CD14-positive monocyte (primary cell): ENCODE measurements at regions not wholly inside any gene's neighbourhood (a gene's known extent, or its start where the extent isn't known, plus 50 kb on each side); places are given as distances from the start of the nearest gene placed in this dataset.

Experiments used
- DNase-seq, 3 donors: peaks; one replicate each; pipeline ENCODE4 v3.0.0-alpha.2; 2011 to 2022
- H2AFZ ChIP-seq: 2 replicates; pipeline ENCODE4 v1.6.0; 2012; ENCODE audit warnings: mild to moderate bottlenecking, low read depth, low read length, inconsistent platforms; ENCODE audit not compliant: insufficient read depth, poor library complexity, severe bottlenecking
- H3K27ac ChIP-seq, 2 donors: 1 replicate in 1 of 2; 2 replicates in 1 of 2; pipeline ENCODE4 v1.5.1; 2012 to 2013; ENCODE audit warnings: low read length in 2 of 2, control low read depth in 1 of 2, inconsistent platforms in 1 of 2, low read depth in 1 of 2, mild to moderate bottlenecking in 1 of 2
- H3K27me3 ChIP-seq, 2 donors: one replicate each; pipeline versions ENCODE4 v1.6.0 to v1.6.1; 2011 to 2013; ENCODE audit warnings: low read length in 2 of 2; ENCODE audit not compliant: control insufficient read depth in 2 of 2, insufficient read depth in 2 of 2
- H3K36me3 ChIP-seq, 2 donors: replicated peaks in 1 of 2; 1 replicate in 1 of 2; 2 replicates in 1 of 2; pipeline versions ENCODE4 v1.5.1 to v1.6.1; 2012 to 2013; ENCODE audit warnings: low read length in 2 of 2, control low read depth in 1 of 2, inconsistent platforms in 1 of 2, mild to moderate bottlenecking in 1 of 2; ENCODE audit not compliant: insufficient read depth in 2 of 2, control insufficient read depth in 1 of 2
- H3K4me1 ChIP-seq, 2 donors: 1 replicate in 1 of 2; 2 replicates in 1 of 2; pipeline versions ENCODE4 v1.5.1 to v1.6.1; 2012 to 2013; ENCODE audit warnings: low read length in 2 of 2, control low read depth in 1 of 2, inconsistent platforms in 1 of 2, mild to moderate bottlenecking in 1 of 2, moderate library complexity in 1 of 2; ENCODE audit not compliant: insufficient read depth in 2 of 2, control insufficient read depth in 1 of 2
- H3K4me2 ChIP-seq: replicated peaks from 2 replicates; pipeline ENCODE3; 2012; ENCODE audit warnings: low read length, moderate library complexity, mild to moderate bottlenecking; ENCODE audit not compliant: poor library complexity, severe bottlenecking; ENCODE audit errors: extremely low read depth
- H3K4me3 ChIP-seq, 3 experiments: fragments of 200-600 bp in 1 of 3; sonication (generic) in 1 of 3; replicated peaks in 1 of 3; 1 replicate in 2 of 3; 2 replicates in 1 of 3; pipeline ENCODE4 v1.5.1; 2011 to 2013; ENCODE audit warnings: low read length in 3 of 3, mild to moderate bottlenecking in 3 of 3, control low read depth in 2 of 3, low read depth in 2 of 3, inconsistent platforms in 1 of 3, moderate library complexity in 1 of 3
- H3K79me2 ChIP-seq: 2 replicates; pipeline ENCODE4 v1.6.0; 2012; ENCODE audit warnings: mild to moderate bottlenecking, control low read depth, inconsistent platforms, low read length, moderate library complexity; ENCODE audit not compliant: insufficient read depth
- H3K9ac ChIP-seq: 2 replicates; pipeline ENCODE4 v1.6.0; 2017; ENCODE audit warnings: low read length, mild to moderate bottlenecking; ENCODE audit not compliant: insufficient read depth, poor library complexity, severe bottlenecking
- H3K9me3 ChIP-seq, 2 donors: replicated peaks in 1 of 2; 1 replicate in 1 of 2; 2 replicates in 1 of 2; pipeline versions ENCODE4 v1.5.1 to v1.6.1; 2012 to 2013; ENCODE audit warnings: low read length in 2 of 2, control low read depth in 1 of 2; ENCODE audit not compliant: control insufficient read depth in 1 of 2, insufficient read depth in 1 of 2
- H4K20me1 ChIP-seq: 2 replicates; pipeline ENCODE4 v1.6.0; 2012; ENCODE audit warnings: mild to moderate bottlenecking, low read length, control low read depth, moderate library complexity; ENCODE audit not compliant: insufficient read depth
- H3K27ac Mint-ChIP-seq, 7 donors: one replicate each; pipeline ENCODE4 v1.8.0; 2020; ENCODE audit warnings: mild to moderate bottlenecking in 7 of 7, mixed read lengths in 7 of 7, moderate library complexity in 6 of 7, inconsistent platforms in 2 of 7
- H3K27me3 Mint-ChIP-seq, 3 donors: one replicate each; pipeline ENCODE4 v1.8.0; 2021 to 2022; ENCODE audit warnings: low read depth in 3 of 3, mild to moderate bottlenecking in 3 of 3, mixed read lengths in 3 of 3, moderate library complexity in 3 of 3, inconsistent platforms in 1 of 3
- H3K36me3 Mint-ChIP-seq, 2 donors: one replicate each; pipeline ENCODE4 v1.8.0; 2020; ENCODE audit warnings: mixed read lengths in 2 of 2, inconsistent platforms in 1 of 2, mild to moderate bottlenecking in 1 of 2
- H3K4me1 Mint-ChIP-seq: one replicate; pipeline ENCODE4 v1.8.0; 2020; ENCODE audit warnings: mild to moderate bottlenecking, mixed read lengths
- H3K4me3 Mint-ChIP-seq, 2 donors: one replicate each; pipeline ENCODE4 v1.8.0; 2020; ENCODE audit warnings: mild to moderate bottlenecking in 2 of 2, mixed read lengths in 2 of 2, moderate library complexity in 1 of 2
- H3K9me3 Mint-ChIP-seq, 7 donors: one replicate each; pipeline ENCODE4 v1.8.0; 2020 to 2022; ENCODE audit warnings: mixed read lengths in 7 of 7, mild to moderate bottlenecking in 6 of 7, moderate library complexity in 6 of 7, inconsistent platforms in 2 of 7
- WGBS: methylation state at CpG from one replicate; pipeline ENCODE4 v1.1.5; 2013; ENCODE audit warnings: missing lambda C conversion rate; ENCODE audit not compliant: insufficient coverage; 5-methylcytosine and 5-hydroxymethylcytosine counted together
- intact Hi-C, 2 donors: fragments of 100-400 bp; cut with micrococcal nuclease; formaldehyde crosslinking; loops; one replicate each; pipeline versions ENCODE4 v1.15.0 to v1.15.1; 2023
- TF ChIP-seq, protein P1 (sequence below): fragments of 200-600 bp; IDR thresholded peaks from one replicate; pipeline ENCODE4 v1.8.0; 2022; ENCODE audit warnings: antibody characterized with exemption, mild to moderate bottlenecking

DNA sequence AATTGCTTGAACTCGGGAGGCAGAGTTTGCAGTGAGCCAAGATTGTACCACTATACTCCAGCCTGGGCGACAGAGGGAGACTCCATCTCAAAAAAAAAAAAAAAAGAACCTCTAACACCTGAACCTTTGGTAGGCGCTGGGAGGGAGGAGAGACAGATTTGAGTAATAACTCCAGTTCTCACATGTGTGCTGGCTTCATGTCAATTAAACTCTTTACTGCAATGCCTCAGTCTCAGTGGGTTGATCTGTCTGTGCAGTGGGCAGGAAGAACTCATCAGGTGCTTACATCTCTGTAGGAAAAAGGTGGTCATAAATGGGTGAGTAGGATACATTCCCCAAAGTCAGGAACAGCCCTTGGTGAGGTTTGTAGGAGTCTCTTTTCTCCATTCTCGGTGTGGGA, 85.1 kb upstream of the ABCC4 start:
- Histone ChIP-seq H3K36me3 (no peaks in the 10 kb centered on the region), H3K27me3 (no peaks in the 10 kb centered on the region), H3K4me1 (peaks cover 29 to 39% of the 10 kb centered on the region in 2 donors), H3K4me3 (no peak overlapping the region), H3K4me2 (no peak overlapping the region), H2AFZ (no peak overlapping the region), H3K9ac (no peak overlapping the region), H3K27ac (no peak overlapping the region), H3K79me2 (no peaks in the 10 kb centered on the region), H3K9me3 (no peaks in the 10 kb centered on the region), H4K20me1 (no peaks in the 10 kb centered on the region)
- peaks cover 0 to 3% (median 2%) of the 10 kb centered on the region in 3 donors for H3K27me3 Mint-ChIP-seq
- H3K27ac Mint-ChIP-seq = no peak overlapping the region
- no peak overlapping the region for H3K4me3 Mint-ChIP-seq
- WGBS = no CpG with 5 or more reads among the region's 4 CpGs
- peaks cover 35% of the 10 kb centered on the region for H3K4me1 Mint-ChIP-seq
- no peak for DNase-seq
- TF ChIP-seq, protein P1, sequence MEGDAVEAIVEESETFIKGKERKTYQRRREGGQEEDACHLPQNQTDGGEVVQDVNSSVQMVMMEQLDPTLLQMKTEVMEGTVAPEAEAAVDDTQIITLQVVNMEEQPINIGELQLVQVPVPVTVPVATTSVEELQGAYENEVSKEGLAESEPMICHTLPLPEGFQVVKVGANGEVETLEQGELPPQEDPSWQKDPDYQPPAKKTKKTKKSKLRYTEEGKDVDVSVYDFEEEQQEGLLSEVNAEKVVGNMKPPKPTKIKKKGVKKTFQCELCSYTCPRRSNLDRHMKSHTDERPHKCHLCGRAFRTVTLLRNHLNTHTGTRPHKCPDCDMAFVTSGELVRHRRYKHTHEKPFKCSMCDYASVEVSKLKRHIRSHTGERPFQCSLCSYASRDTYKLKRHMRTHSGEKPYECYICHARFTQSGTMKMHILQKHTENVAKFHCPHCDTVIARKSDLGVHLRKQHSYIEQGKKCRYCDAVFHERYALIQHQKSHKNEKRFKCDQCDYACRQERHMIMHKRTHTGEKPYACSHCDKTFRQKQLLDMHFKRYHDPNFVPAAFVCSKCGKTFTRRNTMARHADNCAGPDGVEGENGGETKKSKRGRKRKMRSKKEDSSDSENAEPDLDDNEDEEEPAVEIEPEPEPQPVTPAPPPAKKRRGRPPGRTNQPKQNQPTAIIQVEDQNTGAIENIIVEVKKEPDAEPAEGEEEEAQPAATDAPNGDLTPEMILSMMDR = no peak
- H3K9me3 Mint-ChIP-seq = peaks cover 0 to 3% (median 0%) of the 10 kb centered on the region in 7 donors
- intact Hi-C loops = no loop called here
- peaks cover 0 to 3% of the 10 kb centered on the region in 2 donors for H3K36me3 Mint-ChIP-seq

DNA sequence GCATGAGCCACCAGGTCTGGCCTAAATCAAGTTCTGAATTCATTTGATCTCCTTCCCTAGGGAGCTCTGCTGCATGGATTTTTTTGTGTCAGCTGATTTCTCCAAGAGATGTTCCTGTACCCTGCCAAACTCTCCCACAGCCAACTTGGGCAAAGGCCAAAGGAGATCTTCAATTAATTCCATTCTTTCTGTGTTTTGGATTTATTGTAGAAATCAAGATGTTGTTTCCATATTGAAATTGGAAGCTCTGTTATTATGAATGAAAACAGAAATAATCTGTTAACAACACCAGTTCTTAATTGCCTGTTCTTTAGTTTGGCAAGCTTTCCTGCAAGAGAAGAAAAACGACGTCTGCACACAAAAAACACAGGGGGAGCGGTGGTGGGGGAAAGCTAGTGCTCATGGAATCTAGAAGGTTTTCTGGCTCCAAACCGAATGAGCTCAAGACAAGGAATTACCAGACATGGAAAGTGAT, 86.5 kb upstream of the ABCC4 start:
- no peaks in the 10 kb centered on the region for H3K27me3 ChIP-seq
- no peak overlapping the region for H3K4me3 ChIP-seq
- Mint-ChIP-seq H3K4me3 (no peak overlapping the region), H3K27me3 (peaks cover 0 to 6% (median 2%) of the 10 kb centered on the region in 3 donors), H3K36me3 (peaks cover 0 to 3% of the 10 kb centered on the region in 2 donors), H3K4me1 (peaks cover 35% of the 10 kb centered on the region), H3K9me3 (peaks cover 0 to 3% (median 0%) of the 10 kb centered on the region in 7 donors), H3K27ac (peak overlapping the region in 2 of 7 donors; percentile 13 to 21)
- H3K36me3 ChIP-seq = no peaks in the 10 kb centered on the region
- peaks cover 29 to 39% of the 10 kb centered on the region in 2 donors for H3K4me1 ChIP-seq
- H4K20me1 ChIP-seq = no peaks in the 10 kb centered on the region
- no peak overlapping the region for H3K9ac ChIP-seq
- intact Hi-C loops = no loop called here
- no peak for DNase-seq
- H3K4me2 ChIP-seq = no peak overlapping the region
- no peak overlapping the region for H3K27ac ChIP-seq
- H3K79me2 ChIP-seq = no peaks in the 10 kb centered on the region
- no peaks in the 10 kb centered on the region for H3K9me3 ChIP-seq
- WGBS = 94% methylated on average over 3 of the region's 4 CpGs
- TF ChIP-seq, protein P1 = no peak
- no peak overlapping the region for H2AFZ ChIP-seq
